GM18951 (cell line): ENCODE measurements at regions not wholly inside any gene's neighbourhood (a gene's known extent, or its start where the extent isn't known, plus 50 kb on each side); places are given as distances from the start of the nearest gene placed in this dataset.

Experiments
- POLR2A ChIP-seq: IDR thresholded peaks from 4 replicates; pipeline ENCODE4 v1.6.1; 2011; ENCODE audit warnings: mild to moderate bottlenecking; ENCODE audit not compliant: insufficient read length, insufficient read depth; ENCODE audit errors: extremely low read depth
- in situ Hi-C: fragments of 300-500 bp; cut with MboI; formaldehyde crosslinking; loops from one replicate; pipeline ENCODE4 v1.12.0; 2022; ENCODE audit warnings: low sequenced_read_pairs, mixed read lengths, inconsistent platforms; ENCODE audit not compliant: unreplicated experiment

GRCh38 chr6:156554160-156554559, 223.0 kb upstream of the ARID1B start:
- no peak for TF ChIP-seq POLR2A
- in situ Hi-C loops, result loop anchor here (25.0 kb wide), 1 partner anchor 1217 kb away; no protein-coding TSS in a partner anchor

- in situ Hi-C loops, result loop anchor here (25.0 kb wide), 1 partner anchor 1216 kb away; no protein-coding TSS in a partner anchor
- no peak for TF ChIP-seq POLR2A
These were observed 224.3 kb upstream of the ARID1B start for GRCh38 chr6:156552849-156553248.

GRCh38 chr6:156550949-156551348, 226.2 kb upstream of the ARID1B start:
- in situ Hi-C loops, result loop anchor here (25.0 kb wide), 1 partner anchor 1214 kb away; no protein-coding TSS in a partner anchor
- TF ChIP-seq POLR2A, result no peak

GRCh38 chr6:156545931-156546330, 231.2 kb upstream of the ARID1B start:
- in situ Hi-C loops, result no loop called here
- no peak for TF ChIP-seq POLR2A

GRCh38 chr6:156545021-156545420, 232.2 kb upstream of the ARID1B start:
- in situ Hi-C loops, result no loop called here
- no peak for TF ChIP-seq POLR2A

GRCh38 chr6:156544046-156544445, 233.1 kb upstream of the ARID1B start:
- no peak for TF ChIP-seq POLR2A
- in situ Hi-C loops, result no loop called here

GRCh38 chr6:156543431-156543830, 233.7 kb upstream of the ARID1B start:
- no peak for TF ChIP-seq POLR2A
- in situ Hi-C loops, result no loop called here

GRCh38 chr6:156538875-156539660, 238.1 kb upstream of the ARID1B start:
- in situ Hi-C loops, result no loop called here

GRCh38 chr6:156534594-156534993, 242.6 kb upstream of the ARID1B start:
- TF ChIP-seq POLR2A, result no peak
- in situ Hi-C loops, result no loop called here

More at GRCh38 chr6:156538875-156539660, 238.1 kb upstream of the ARID1B start:
- TF ChIP-seq POLR2A, result no peak

GRCh38 chr6:156533872-156534524, 243.2 kb upstream of the ARID1B start:
- in situ Hi-C loops, result no loop called here
- TF ChIP-seq POLR2A, result no peak

- TF ChIP-seq POLR2A, result no peak
- in situ Hi-C loops, result no loop called here
These were observed 251.1 kb upstream of the ARID1B start for GRCh38 chr6:156526081-156526480.

GRCh38 chr6:156525541-156525940, 251.6 kb upstream of the ARID1B start:
- in situ Hi-C loops, result no loop called here
- TF ChIP-seq POLR2A, result no peak

- no peak for TF ChIP-seq POLR2A
- in situ Hi-C loops, result no loop called here
These were observed 257.2 kb upstream of the ARID1B start for GRCh38 chr6:156519940-156520339.

- TF ChIP-seq POLR2A, result no peak
- in situ Hi-C loops, result no loop called here
These were observed 260.1 kb upstream of the ARID1B start for GRCh38 chr6:156517088-156517487.
